GM12891 (cell line): ENCODE measurements at regions not wholly inside any gene's neighbourhood (a gene's known extent, or its start where the extent isn't known, plus 50 kb on each side); places are given as distances from the start of the nearest gene placed in this dataset.

Experiments
- PAX5 ChIP-seq: IDR thresholded peaks from 2 replicates; pipeline ENCODE4 v1.6.1; 2011; ENCODE audit warnings: low read length, moderate library complexity, mild to moderate bottlenecking; ENCODE audit not compliant: insufficient read depth, severe bottlenecking
- POLR2A ChIP-seq: IDR thresholded peaks from 2 replicates; pipeline ENCODE4 v1.6.1; 2011; ENCODE audit warnings: low read depth, low read length, control low read depth
- POLR2AphosphoS5 ChIP-seq: IDR thresholded peaks from 2 replicates; pipeline ENCODE4 v1.6.1; 2011; ENCODE audit warnings: low read depth, low read length, control low read depth
- POU2F2 ChIP-seq: IDR thresholded peaks from 2 replicates; pipeline ENCODE4 v1.6.1; 2011; ENCODE audit warnings: low read depth, mild to moderate bottlenecking, control low read depth, low read length, moderate library complexity
- SPI1 ChIP-seq: IDR thresholded peaks from 2 replicates; pipeline ENCODE4 v1.6.1; 2011; ENCODE audit warnings: low read depth, low read length, control low read depth
- TAF1 ChIP-seq: IDR thresholded peaks from 2 replicates; pipeline ENCODE4 v1.6.1; 2011; ENCODE audit warnings: low read depth, low read length, control low read depth

DNA sequence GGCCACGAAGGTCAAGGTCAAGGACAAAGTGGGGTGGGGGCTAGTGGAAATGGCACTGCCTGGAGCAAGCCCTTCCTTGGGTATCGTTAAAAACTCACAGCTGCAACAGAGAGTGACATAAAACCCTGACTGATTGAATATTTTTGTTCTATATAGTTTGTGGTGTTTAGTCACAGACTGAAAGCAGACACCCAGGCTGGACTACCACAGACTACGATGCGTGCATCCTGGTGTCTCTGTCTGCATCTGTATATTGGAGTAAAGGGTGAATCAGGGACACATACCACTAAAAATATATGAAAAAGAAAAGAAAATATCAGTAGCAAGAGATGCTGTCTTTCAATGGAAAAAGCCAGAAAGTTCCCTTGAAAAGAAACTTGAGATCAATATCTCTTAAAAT, 101.4 kb downstream of the KLF6 start:
- no peak for TF ChIP-seq TAF1
- TF ChIP-seq POLR2AphosphoS5 = no peak
- TF ChIP-seq POLR2A = no peak
- no peak for TF ChIP-seq POU2F2
- TF ChIP-seq PAX5 = no peak
- no peak for TF ChIP-seq SPI1
